ENCODE measurements at regions not wholly inside any gene's neighbourhood (a gene's known extent, or its start where the extent isn't known, plus 50 kb on each side); places are given as distances from the start of the nearest gene placed in this dataset.

GRCh38 chr5:57550132-57550531, 67.5 kb upstream of the ACTBL2 start:
- no peak overlapping the region for H3K4me3 ChIP-seq (ENCODE audit: low read depth, low read length)
- no peak for TF ChIP-seq CTCF (IDR thresholded peaks at IDR 0.05; ENCODE audit: low read depth, low read length)
- DNase-seq (ENCODE audit: low read depth, low spot score), result no peak
- H3K27ac ChIP-seq (ENCODE audit: low read depth, low read length), result no peak overlapping the region
- ChIA-PET POLR2A (no interaction called here), CTCF (no interaction called here)
- H3K27me3 ChIP-seq (ENCODE audit: control insufficient read depth, insufficient read depth, low read length), result no peaks in the 10 kb centered on the region
- H3K9me3 ChIP-seq (ENCODE audit: control insufficient read depth, insufficient read depth, low read length), result peaks cover 3% of the 10 kb centered on the region; the same call in 1 of the 2 replicates

- Histone ChIP-seq H3K4me3 (ENCODE audit: low read depth, low read length) (no peak overlapping the region), H3K27ac (ENCODE audit: low read depth, low read length) (no peak overlapping the region), H3K27me3 (ENCODE audit: control insufficient read depth, insufficient read depth, low read length) (no peaks in the 10 kb centered on the region), H3K9me3 (ENCODE audit: control insufficient read depth, insufficient read depth, low read length) (no peaks in the 10 kb centered on the region)
- POLR2A ChIA-PET, result no interaction called here
- no peak for DNase-seq (ENCODE audit: low read depth, low spot score)
- no peak for TF ChIP-seq CTCF (IDR thresholded peaks at IDR 0.05; ENCODE audit: low read depth, low read length)
- CTCF ChIA-PET, result no interaction called here
Observed at GRCh38 chr5:57549566-57549965, 67.0 kb upstream of the ACTBL2 start.

- Histone ChIP-seq H3K4me3 (ENCODE audit: low read depth, low read length) (no peak overlapping the region), H3K27ac (ENCODE audit: low read depth, low read length) (no peak overlapping the region), H3K9me3 (ENCODE audit: control insufficient read depth, insufficient read depth, low read length) (no peaks in the 10 kb centered on the region), H3K27me3 (ENCODE audit: control insufficient read depth, insufficient read depth, low read length) (no peaks in the 10 kb centered on the region)
- DNase-seq (ENCODE audit: low read depth, low spot score), result no peak
- POLR2A ChIA-PET, result interaction anchor here (0.7 kb wide), 1 partner anchor 224 kb away, joined by 4 read pairs; no protein-coding TSS in a partner anchor
- CTCF ChIA-PET, result interaction anchor here (2.1 kb wide), 1 partner anchor 41 kb away, joined by 6 read pairs; no protein-coding TSS in a partner anchor
- TF ChIP-seq CTCF (IDR thresholded peaks at IDR 0.05; ENCODE audit: low read depth, low read length), result no peak
Observed at GRCh38 chr5:57540823-57541222, 58.2 kb upstream of the ACTBL2 start.

GRCh38 chr5:57539281-57539701, 56.7 kb upstream of the ACTBL2 start:
- no peaks in the 10 kb centered on the region for H3K27me3 ChIP-seq (ENCODE audit: control insufficient read depth, insufficient read depth, low read length)
- H3K27ac ChIP-seq (ENCODE audit: low read depth, low read length), result peak overlapping the region; percentile 35
- ChIA-PET CTCF (interaction anchor here (0.6 to 1.6 kb wide), 3 partner anchors 240 to 242 kb away, joined by 3 to 8 read pairs (median 7); no protein-coding TSS in a partner anchor), POLR2A (interaction anchor here (0.6 to 1.3 kb wide), 2 partner anchors 97 to 222 kb away, joined by 4 read pairs; no protein-coding TSS in a partner anchor)
- no peaks in the 10 kb centered on the region for H3K9me3 ChIP-seq (ENCODE audit: control insufficient read depth, insufficient read depth, low read length)
- H3K4me3 ChIP-seq (ENCODE audit: low read depth, low read length), result no peak overlapping the region
- peak; percentile 58 for DNase-seq (ENCODE audit: low read depth, low spot score)
- TF ChIP-seq CTCF (IDR thresholded peaks at IDR 0.05; ENCODE audit: low read depth, low read length), result no peak

- DNase-seq (ENCODE audit: low read depth, low spot score), result peak; percentile 37
- no peak for TF ChIP-seq CTCF (IDR thresholded peaks at IDR 0.05; ENCODE audit: low read depth, low read length)
- Histone ChIP-seq H3K27me3 (ENCODE audit: control insufficient read depth, insufficient read depth, low read length) (no peaks in the 10 kb centered on the region), H3K27ac (ENCODE audit: low read depth, low read length) (peak overlapping the region; percentile 35), H3K4me3 (ENCODE audit: low read depth, low read length) (no peak overlapping the region), H3K9me3 (ENCODE audit: control insufficient read depth, insufficient read depth, low read length) (no peaks in the 10 kb centered on the region)
- ChIA-PET POLR2A (interaction anchor here (1.1 to 1.3 kb wide), 2 partner anchors 214 to 221 kb away, joined by 3 to 4 read pairs; no protein-coding TSS in a partner anchor), CTCF (interaction anchor here (0.6 to 1.6 kb wide), 3 partner anchors 241 to 243 kb away, joined by 3 to 8 read pairs (median 7); no protein-coding TSS in a partner anchor)
Observed at GRCh38 chr5:57538341-57538955, 55.8 kb upstream of the ACTBL2 start.
